SU-DHL-6 (cell line): ENCODE measurements at regions not wholly inside any gene's neighbourhood (a gene's known extent, or its start where the extent isn't known, plus 50 kb on each side); places are given as distances from the start of the nearest gene placed in this dataset.

Experiments
- CTCF ChIP-seq: fragments of 200-600 bp; sonication (generic); IDR thresholded peaks from one replicate; pipeline ENCODE4 v1.5.1; 2017; ENCODE audit warnings: antibody characterized with exemption, mild to moderate bottlenecking, low read length, moderate library complexity; ENCODE audit not compliant: insufficient read depth, poor library complexity, severe bottlenecking
- EZH2phosphoT487 ChIP-seq: fragments of 200-600 bp; sonication (generic), shearing (Covaris generic); conservative IDR thresholded peaks from 2 replicates; pipeline ENCODE4 v1.6.1; 2018; ENCODE audit warnings: mild to moderate bottlenecking, antibody characterized with exemption, low read length, moderate library complexity, mixed read lengths

GRCh38 chr16:35733971-35734702 lies 2274.7 kb downstream of the TP53TG3F start:
- TF ChIP-seq CTCF (no peak), EZH2phosphoT487 (no peak)
